ENCODE measurements at regions not wholly inside any gene's neighbourhood (a gene's known extent, or its start where the extent isn't known, plus 50 kb on each side); places are given as distances from the start of the nearest gene placed in this dataset.

- Histone ChIP-seq H3K9me2 (0 out of 2 replicates have a peak, but pooled peaks cover 3% of the 10 kb centered on the region), H3K4me2 (no peak overlapping the region), H3K27me3 (ENCODE audit: insufficient read depth) (no peaks in the 10 kb centered on the region), H3K27ac (ENCODE audit: low read depth in 2 of 2, low read length in 1 of 2) (no peak overlapping the region), H3K4me3 (ENCODE audit: low read depth in 2 of 2, low read length in 1 of 2) (no peak overlapping the region), H3K9me3 (no peaks in the 10 kb centered on the region), H3K79me2 (ENCODE audit: insufficient read depth) (no peaks in the 10 kb centered on the region), H3F3A (replicated peaks; ENCODE audit: insufficient read depth) (no peaks in the 10 kb centered on the region), H3K4me1 (ENCODE audit: control insufficient read depth in 1 of 2, insufficient read depth in 2 of 2, low read depth in 1 of 2, low read length in 1 of 2) (no peaks in the 10 kb centered on the region), H3K36me3 (replicated peaks in 1 of 2; ENCODE audit: control insufficient read depth in 1 of 2, insufficient read depth in 2 of 2, low read length in 1 of 2) (no peaks in the 10 kb centered on the region), H2AFZ (ENCODE audit: low read depth) (no peak overlapping the region), H3K9ac (no peak overlapping the region), H4K20me1 (ENCODE audit: insufficient read depth) (no peaks in the 10 kb centered on the region)
- POLR2A ChIA-PET, result no interaction called here
- TF ChIP-seq GATA2 (CRISPR knock-in tag; IDR thresholded peaks at IDR 0.05) (no peak), PBX3 (IDR thresholded peaks at IDR 0.05) (no peak), YY1 (IDR thresholded peaks at IDR 0.05; ENCODE audit: low read depth) (no peak), CTCF (IDR thresholded peaks at IDR 0.05) (no peak), RXRA (IDR thresholded peaks at IDR 0.05; ENCODE audit: borderline replicate concordance, low read depth) (no peak), JUND (IDR thresholded peaks at IDR 0.05) (no peak), SMC3 (IDR thresholded peaks at IDR 0.05; ENCODE audit: low read depth, low read length) (no peak), REST (IDR thresholded peaks at IDR 0.05; ENCODE audit: low read depth, low read length) (no peak), FOSL2 (IDR thresholded peaks at IDR 0.05; ENCODE audit: borderline replicate concordance, low read depth) (no peak), ZBTB33 (IDR thresholded peaks at IDR 0.05; ENCODE audit: borderline replicate concordance, low read depth) (no peak), SIN3A (IDR thresholded peaks at IDR 0.05; ENCODE audit: borderline replicate concordance, low read depth, low read length) (no peak), RAD21 (IDR thresholded peaks at IDR 0.05; ENCODE audit: low read length) (no peak), USF2 (IDR thresholded peaks at IDR 0.05; ENCODE audit: borderline replicate concordance, low read depth, low read length) (no peak), EP300 (IDR thresholded peaks at IDR 0.05; ENCODE audit: borderline replicate concordance in 1 of 2, low read depth in 1 of 2, low read length in 1 of 2) (no peak), TEAD4 (IDR thresholded peaks at IDR 0.05; ENCODE audit: borderline replicate concordance, insufficient read depth) (no peak), TCF12 (IDR thresholded peaks at IDR 0.05) (no peak), CHD2 (IDR thresholded peaks at IDR 0.05; ENCODE audit: low read length, partially characterized antibody) (no peak)
- CTCF ChIA-PET, result interaction anchor here (1.3 kb wide), 1 partner anchor 9 kb away, joined by 3 read pairs; no protein-coding TSS in a partner anchor
- DNase-seq, result no peak
Measured at GRCh38 chr7:42596737-42597136, 315.1 kb downstream of the C7orf25 start.

All from SK-N-SH (cell line).